ENCODE measurements at regions not wholly inside any gene's neighbourhood (a gene's known extent, or its start where the extent isn't known, plus 50 kb on each side); places are given as distances from the start of the nearest gene placed in this dataset.

- Histone ChIP-seq H3K79me1 (ENCODE audit: insufficient read depth, low read depth, low read length, poor library complexity, severe bottlenecking) (no peaks in the 10 kb centered on the region), H2BK5ac (ENCODE audit: insufficient read length, low read length) (no peak overlapping the region), H3K9me3 (ENCODE audit: control insufficient read depth, low read depth, low read length) (no peaks in the 10 kb centered on the region), H4K91ac (ENCODE audit: insufficient read length, low read depth, low read length) (no peak overlapping the region), H3K18ac (ENCODE audit: insufficient read length, low read depth, low read length) (no peak overlapping the region), H2AK5ac (ENCODE audit: insufficient read length, low read length) (no peak overlapping the region), H3K14ac (ENCODE audit: insufficient read depth, low read length) (no peak overlapping the region), H2BK120ac (ENCODE audit: low read depth, low read length, poor library complexity, severe bottlenecking) (no peak overlapping the region), H2BK12ac (ENCODE audit: insufficient read length, low read depth, low read length) (no peak overlapping the region), H3K56ac (ENCODE audit: insufficient read length, low read depth, low read length) (no peak overlapping the region), H4K5ac (ENCODE audit: insufficient read length, low read depth, low read length) (no peak overlapping the region), H3K27ac (ENCODE audit: insufficient read length, low read depth, low read length) (no peak overlapping the region), H3K23me2 (ENCODE audit: insufficient read length, low read depth, low read length, poor library complexity, severe bottlenecking) (no peaks in the 10 kb centered on the region), H3K4ac (ENCODE audit: low read depth, low read length) (no peak overlapping the region), H2AFZ (ENCODE audit: low read length) (no peak overlapping the region), H3K9ac (ENCODE audit: extremely low read depth, insufficient read length, low read length) (no peak overlapping the region), H4K20me1 (ENCODE audit: control insufficient read depth, insufficient read depth, insufficient read length) (no peaks in the 10 kb centered on the region), H2BK20ac (ENCODE audit: low read depth, low read length, poor library complexity, severe bottlenecking) (no peak overlapping the region), H3K4me2 (ENCODE audit: insufficient read depth, insufficient read length, low read length) (no peak overlapping the region), H3K4me1 (ENCODE audit: insufficient read depth, low read length) (peaks cover 3% of the 10 kb centered on the region; the same call in 1 of the 2 replicates), H2BK15ac (ENCODE audit: low read depth, low read length) (no peak overlapping the region), H3K23ac (ENCODE audit: insufficient read length, low read depth, low read length) (no peak overlapping the region), H3K27me3 (ENCODE audit: insufficient read depth, low read length) (no peaks in the 10 kb centered on the region), H3T11ph (ENCODE audit: low read length) (no peak overlapping the region), H3K79me2 (ENCODE audit: insufficient read depth, low read length) (no peaks in the 10 kb centered on the region), H4K8ac (replicated peaks; ENCODE audit: insufficient read length, low read depth, low read length) (no peak overlapping the region)
- Mint-ChIP-seq H3K9me3 (peaks cover 0 to under 1% of the 10 kb centered on the region in 2 experiments; a peak in 2 of 5 replicates), H3K36me3 (ENCODE audit: insufficient read depth in 1 of 3, low read depth in 3 of 3) (peaks cover 0 to under 1% (median 0%) of the 10 kb centered on the region in 3 experiments; a peak in 1 of 7 replicates), H3K4me1 (peaks cover 9 to 11% of the 10 kb centered on the region in 2 experiments; a peak in 3 of 4 replicates), H3K4me3 (no peak overlapping the region), H3K27ac (peak overlapping the region; percentile 15 to 55 (median 35); a peak in 3 of 7 replicates), H3K27me3 (ENCODE audit: low read depth) (no peaks in the 10 kb centered on the region)
- no peak for DNase-seq
- no CpG with 5 or more reads among the region's 4 CpGs for WGBS (ENCODE audit: extremely low coverage, insufficient read length, low lambda C conversion rate)
- no peak for TF ChIP-seq CTCF (conservative IDR thresholded peaks at IDR 0.05)
Measured at GRCh38 chr12:73815072-73815645, 722.5 kb upstream of the ATXN7L3B start.

All from H9 (cell line).